HUES6 (cell line): ENCODE measurements at regions not wholly inside any gene's neighbourhood (a gene's known extent, or its start where the extent isn't known, plus 50 kb on each side); places are given as distances from the start of the nearest gene placed in this dataset.

ENCODE experiments used
- H3K27ac ChIP-seq: 2 replicates; pipeline ENCODE4 v1.7.0; 2013; ENCODE audit warnings: low read depth, mild to moderate bottlenecking, low read length, inconsistent platforms
- H3K27me3 ChIP-seq: 2 replicates; pipeline ENCODE4 v1.6.1; 2013; ENCODE audit warnings: low read length; ENCODE audit not compliant: control insufficient read depth, insufficient read depth
- H3K36me3 ChIP-seq: 2 replicates; pipeline ENCODE4 v1.6.1; 2013; ENCODE audit warnings: low read length; ENCODE audit not compliant: control insufficient read depth, insufficient read depth
- H3K4me1 ChIP-seq: 2 replicates; pipeline ENCODE4 v1.6.1; 2013; ENCODE audit warnings: low read length; ENCODE audit not compliant: control insufficient read depth, insufficient read depth
- H3K4me3 ChIP-seq: 2 replicates; pipeline ENCODE4 v1.5.1; 2013; ENCODE audit warnings: low read depth, low read length
- H3K9ac ChIP-seq: one replicate; pipeline ENCODE4 v1.6.1; 2013; ENCODE audit warnings: mild to moderate bottlenecking, low read length
- H3K9me3 ChIP-seq: 2 replicates; pipeline ENCODE4 v1.6.1; 2013; ENCODE audit warnings: low read depth, low read length; ENCODE audit not compliant: control insufficient read depth, insufficient read depth

GRCh38 chr20:22430154-22430745 lies 154.1 kb downstream of the FOXA2 start:
- Histone ChIP-seq H3K27me3 (peaks cover 94% of the 10 kb centered on the region), H3K4me1 (peaks cover 21% of the 10 kb centered on the region), H3K27ac (no peak overlapping the region), H3K9me3 (peaks cover 9% of the 10 kb centered on the region), H3K9ac (no peak overlapping the region), H3K36me3 (no peaks in the 10 kb centered on the region), H3K4me3 (0 out of 2 replicates have a peak overlapping the region, but pooled peaks have one; percentile 4)

- Histone ChIP-seq H3K4me1 (peaks cover 21% of the 10 kb centered on the region), H3K36me3 (no peaks in the 10 kb centered on the region), H3K27me3 (peaks cover 89% of the 10 kb centered on the region), H3K4me3 (no peak overlapping the region), H3K27ac (no peak overlapping the region; the same call in 1 of the 2 replicates), H3K9ac (no peak overlapping the region), H3K9me3 (peaks cover 9% of the 10 kb centered on the region)
Measured at GRCh38 chr20:22429175-22430153, 154.9 kb downstream of the FOXA2 start.

GRCh38 chr20:22428051-22428450 lies 156.3 kb downstream of the FOXA2 start:
- H3K27me3 ChIP-seq = peaks cover 89% of the 10 kb centered on the region
- H3K4me1 ChIP-seq = peaks cover 21% of the 10 kb centered on the region
- no peaks in the 10 kb centered on the region for H3K36me3 ChIP-seq
- no peak overlapping the region for H3K4me3 ChIP-seq
- H3K9me3 ChIP-seq = peaks cover 9% of the 10 kb centered on the region
- no peak overlapping the region for H3K9ac ChIP-seq
- no peak overlapping the region for H3K27ac ChIP-seq

GRCh38 chr20:22426772-22427171 lies 157.6 kb downstream of the FOXA2 start:
- no peak overlapping the region for H3K9ac ChIP-seq
- H3K27ac ChIP-seq = no peak overlapping the region
- H3K9me3 ChIP-seq = peaks cover 9% of the 10 kb centered on the region
- peaks cover 21% of the 10 kb centered on the region for H3K4me1 ChIP-seq
- no peaks in the 10 kb centered on the region for H3K36me3 ChIP-seq
- peaks cover 81% of the 10 kb centered on the region for H3K27me3 ChIP-seq
- no peak overlapping the region for H3K4me3 ChIP-seq

- Histone ChIP-seq H3K9ac (no peak overlapping the region), H3K27me3 (peaks cover 77% of the 10 kb centered on the region), H3K27ac (no peak overlapping the region)
Measured at GRCh38 chr20:22425344-22426295, 158.8 kb downstream of the FOXA2 start.

GRCh38 chr20:22423190-22423832 lies 161.1 kb downstream of the FOXA2 start:
- Histone ChIP-seq H3K9ac (no peak overlapping the region), H3K27ac (no peak overlapping the region), H3K4me3 (no peak overlapping the region), H3K4me1 (no peaks in the 10 kb centered on the region), H3K36me3 (no peaks in the 10 kb centered on the region), H3K9me3 (peaks cover 9% of the 10 kb centered on the region), H3K27me3 (peaks cover 54% of the 10 kb centered on the region)

More at GRCh38 chr20:22425344-22426295, 158.8 kb downstream of the FOXA2 start:
- Histone ChIP-seq H3K4me3 (no peak overlapping the region), H3K36me3 (no peaks in the 10 kb centered on the region), H3K4me1 (peaks cover 17% of the 10 kb centered on the region), H3K9me3 (peaks cover 9% of the 10 kb centered on the region)

- Histone ChIP-seq H3K36me3 (no peaks in the 10 kb centered on the region), H3K9me3 (no peaks in the 10 kb centered on the region), H3K27me3 (peaks cover 28% of the 10 kb centered on the region), H3K4me1 (no peaks in the 10 kb centered on the region), H3K27ac (no peak overlapping the region), H3K9ac (no peak overlapping the region), H3K4me3 (no peak overlapping the region)
Measured at GRCh38 chr20:22420116-22420598, 164.2 kb downstream of the FOXA2 start.

- H3K9me3 ChIP-seq = no peaks in the 10 kb centered on the region
- H3K4me3 ChIP-seq = no peak overlapping the region
- no peaks in the 10 kb centered on the region for H3K36me3 ChIP-seq
- H3K4me1 ChIP-seq = no peaks in the 10 kb centered on the region
- H3K9ac ChIP-seq = no peak overlapping the region
- no peak overlapping the region for H3K27ac ChIP-seq
- H3K27me3 ChIP-seq = peaks cover 19% of the 10 kb centered on the region
Measured at GRCh38 chr20:22418738-22419137, 165.6 kb downstream of the FOXA2 start.

- H3K4me3 ChIP-seq = no peak overlapping the region
- peaks cover 3% of the 10 kb centered on the region; the same call in 1 of the 2 replicates for H3K27me3 ChIP-seq
- peaks cover 6% of the 10 kb centered on the region; the same call in 1 of the 2 replicates for H3K4me1 ChIP-seq
- no peaks in the 10 kb centered on the region for H3K9me3 ChIP-seq
- no peak overlapping the region for H3K27ac ChIP-seq
- no peak overlapping the region for H3K9ac ChIP-seq
- H3K36me3 ChIP-seq = no peaks in the 10 kb centered on the region
Measured at GRCh38 chr20:22414305-22414742, 170.0 kb downstream of the FOXA2 start.
